Sigmoid colon (tissue), 6 donors: ENCODE measurements at regions not wholly inside any gene's neighbourhood (a gene's known extent, or its start where the extent isn't known, plus 50 kb on each side); places are given as distances from the start of the nearest gene placed in this dataset.

Experiments used
- DNase-seq: peaks from one replicate; pipeline ENCODE4 v3.0.0-alpha.2; 2019
- H3K27ac ChIP-seq, 4 donors: fragments of 200-600 bp; sonication (generic); one replicate each; pipeline ENCODE4 v1.5.1; 2016 to 2019; ENCODE audit warnings: mild to moderate bottlenecking in 1 of 4
- H3K27me3 ChIP-seq, 3 donors: fragments of 200-600 bp; sonication (generic); one replicate each; pipeline ENCODE4 v1.5.1; 2019; ENCODE audit warnings: mild to moderate bottlenecking in 1 of 3
- H3K36me3 ChIP-seq, 4 donors: fragments of 200-600 bp; sonication (generic); one replicate each; pipeline ENCODE4 v1.5.1; 2016 to 2019
- H3K4me1 ChIP-seq, 4 donors: fragments of 200-600 bp; sonication (generic); one replicate each; pipeline ENCODE4 v1.5.1; 2017 to 2019
- H3K4me3 ChIP-seq, 4 donors: fragments of 200-600 bp; sonication (generic); one replicate each; pipeline ENCODE4 v1.5.1; 2017 to 2019; ENCODE audit warnings: mild to moderate bottlenecking in 2 of 4, moderate library complexity in 1 of 4
- H3K9me3 ChIP-seq, 4 donors: fragments of 200-600 bp in 3 of 4; sonication (generic) in 3 of 4; one replicate each; pipeline versions ENCODE4 v1.5.1 to v1.6.1; 2013 to 2019
- CTCF ChIP-seq, 4 experiments: fragments of 450-650 bp in 3 of 4; fragments of 200-600 bp in 1 of 4; IDR thresholded peaks; one replicate each; pipeline ENCODE4 v1.5.1; 2016 to 2019; ENCODE audit warnings: antibody characterized with exemption in 4 of 4, mild to moderate bottlenecking in 3 of 4, moderate library complexity in 2 of 4
- EP300 ChIP-seq, 4 donors: sonication (generic); formaldehyde crosslinking; IDR thresholded peaks; one replicate each; pipeline ENCODE4 v1.6.1; 2017; ENCODE audit warnings: antibody characterized with exemption in 4 of 4
- POLR2A ChIP-seq, 2 donors: fragments of 450-650 bp; IDR thresholded peaks; one replicate each; pipeline ENCODE4 v1.6.1; 2016; ENCODE audit warnings: antibody characterized with exemption in 2 of 2, mild to moderate bottlenecking in 2 of 2, moderate library complexity in 2 of 2
- POLR2AphosphoS5 ChIP-seq, 4 donors: sonication (generic); formaldehyde crosslinking; IDR thresholded peaks; one replicate each; pipeline ENCODE4 v1.6.1; 2017; ENCODE audit warnings: antibody characterized with exemption in 4 of 4
- WGBS, 2 donors: extraction: QIAGEN DNeasy Blood & Tissue Kit; methylation state at CpG; one replicate each; pipeline ENCODE4 v1.1.7; 2013; 5-methylcytosine and 5-hydroxymethylcytosine counted together
- intact Hi-C: fragments of 100-400 bp; cut with DNase I; formaldehyde crosslinking; loops from one replicate; pipeline ENCODE4 v1.15.1; 2023
- donor health status: healthy with polysubstance abuse.
- donor health status: healthy.

- intact Hi-C loops = no loop called here
- Histone ChIP-seq H3K27ac (no peak overlapping the region), H3K36me3 (no peaks in the 10 kb centered on the region), H3K27me3 (no peaks in the 10 kb centered on the region), H3K9me3 (peaks cover 0 to 7% (median 0%) of the 10 kb centered on the region in 4 donors), H3K4me1 (no peaks in the 10 kb centered on the region), H3K4me3 (no peak overlapping the region)
- no peak for DNase-seq
- 20 to 68% methylated on average over 12 of the region's 12 CpGs for WGBS, 2 donors
- peak in 1 of 2 donors; percentile 20 for TF ChIP-seq POLR2A (IDR thresholded peaks at IDR 0.05)
- peak in 1 of 4 donors; percentile 24 for TF ChIP-seq POLR2AphosphoS5 (IDR thresholded peaks at IDR 0.05)
- TF ChIP-seq CTCF (IDR thresholded peaks at IDR 0.05) = no peak
Observed at GRCh38 chr7:46969303-46970130, 612.4 kb downstream of the TNS3 start.

GRCh38 chr7:46968003-46968402, 613.9 kb downstream of the TNS3 start:
- 95 to 98% methylated on average over 1 of the region's 1 CpG for WGBS, 2 donors
- no peak for TF ChIP-seq POLR2A (IDR thresholded peaks at IDR 0.05)
- TF ChIP-seq POLR2AphosphoS5 (IDR thresholded peaks at IDR 0.05) = no peak
- no peak for TF ChIP-seq CTCF (IDR thresholded peaks at IDR 0.05)
- TF ChIP-seq EP300 (IDR thresholded peaks at IDR 0.05) = no peak
- Histone ChIP-seq H3K4me1 (no peaks in the 10 kb centered on the region), H3K36me3 (no peaks in the 10 kb centered on the region), H3K27ac (no peak overlapping the region), H3K9me3 (peaks cover 0 to 22% (median 4%) of the 10 kb centered on the region in 4 donors), H3K27me3 (no peaks in the 10 kb centered on the region), H3K4me3 (no peak overlapping the region)
- intact Hi-C loops = no loop called here
- DNase-seq = no peak

- no peak overlapping the region for H3K4me3 ChIP-seq
- TF ChIP-seq CTCF (IDR thresholded peaks at IDR 0.05) (no peak), EP300 (IDR thresholded peaks at IDR 0.05) (no peak), POLR2AphosphoS5 (IDR thresholded peaks at IDR 0.05) (no peak), POLR2A (IDR thresholded peaks at IDR 0.05) (no peak)
- H3K36me3 ChIP-seq = no peaks in the 10 kb centered on the region
- H3K27ac ChIP-seq = no peak overlapping the region
- intact Hi-C loops = no loop called here
- no peaks in the 10 kb centered on the region for H3K27me3 ChIP-seq
- no peak for DNase-seq
- peaks cover 0 to 23% (median 6%) of the 10 kb centered on the region in 4 donors for H3K9me3 ChIP-seq
- H3K4me1 ChIP-seq = no peaks in the 10 kb centered on the region
Observed at GRCh38 chr7:46963719-46964118, 618.2 kb downstream of the TNS3 start.

- no peak for TF ChIP-seq POLR2AphosphoS5 (IDR thresholded peaks at IDR 0.05)
- TF ChIP-seq CTCF (IDR thresholded peaks at IDR 0.05) = no peak
- TF ChIP-seq POLR2A (IDR thresholded peaks at IDR 0.05) = no peak
- TF ChIP-seq EP300 (IDR thresholded peaks at IDR 0.05) = no peak
- peaks cover 0 to 23% (median 6%) of the 10 kb centered on the region in 4 donors for H3K9me3 ChIP-seq
- H3K27me3 ChIP-seq = no peaks in the 10 kb centered on the region
- 52 to 91% methylated on average over 3 of the region's 3 CpGs for WGBS, 2 donors
- no peaks in the 10 kb centered on the region for H3K36me3 ChIP-seq
- H3K4me3 ChIP-seq = no peak overlapping the region
- intact Hi-C loops = no loop called here
- no peaks in the 10 kb centered on the region for H3K4me1 ChIP-seq
- H3K27ac ChIP-seq = no peak overlapping the region
- DNase-seq = no peak
Observed at GRCh38 chr7:46960970-46961369, 620.9 kb downstream of the TNS3 start.
